Skeletal muscle tissue (tissue), 3 donors: ENCODE measurements at regions not wholly inside any gene's neighbourhood (a gene's known extent, or its start where the extent isn't known, plus 50 kb on each side); places are given as distances from the start of the nearest gene placed in this dataset.
"Not testable (repeated sequence)": the region's sequence is repeated elsewhere in the genome, so short reads cannot be mapped to it uniquely, and the experiment has no call there.

Source experiments
- H3K27ac ChIP-seq: one replicate; pipeline ENCODE4 v1.7.0; 2013; ENCODE audit warnings: mild to moderate bottlenecking, low read depth, low read length, inconsistent platforms
- H3K27me3 ChIP-seq, 3 donors: one replicate each; pipeline ENCODE4 v1.7.0; 2013; ENCODE audit warnings: low read length in 3 of 3; ENCODE audit not compliant: control insufficient read depth in 3 of 3, insufficient read depth in 3 of 3
- H3K36me3 ChIP-seq, 3 donors: one replicate each; pipeline ENCODE4 v1.7.0; 2013; ENCODE audit warnings: low read length in 3 of 3; ENCODE audit not compliant: control insufficient read depth in 3 of 3, insufficient read depth in 3 of 3
- H3K4me1 ChIP-seq, 3 donors: one replicate each; pipeline ENCODE4 v1.7.0; 2013; ENCODE audit warnings: low read length in 3 of 3, mild to moderate bottlenecking in 3 of 3; ENCODE audit not compliant: control insufficient read depth in 3 of 3, insufficient read depth in 3 of 3
- H3K4me3 ChIP-seq, 3 donors: one replicate each; pipeline ENCODE4 v1.7.0; 2013; ENCODE audit warnings: low read length in 3 of 3
- H3K9ac ChIP-seq, 3 donors: one replicate each; pipeline ENCODE4 v1.7.0; 2013; ENCODE audit warnings: low read length in 3 of 3, mild to moderate bottlenecking in 3 of 3, moderate library complexity in 2 of 3, low read depth in 1 of 3
- H3K9me3 ChIP-seq, 3 donors: one replicate each; pipeline ENCODE4 v1.7.0; 2013; ENCODE audit warnings: low read length in 3 of 3; ENCODE audit not compliant: control insufficient read depth in 3 of 3
- donor health status: Osteomylitis.

DNA sequence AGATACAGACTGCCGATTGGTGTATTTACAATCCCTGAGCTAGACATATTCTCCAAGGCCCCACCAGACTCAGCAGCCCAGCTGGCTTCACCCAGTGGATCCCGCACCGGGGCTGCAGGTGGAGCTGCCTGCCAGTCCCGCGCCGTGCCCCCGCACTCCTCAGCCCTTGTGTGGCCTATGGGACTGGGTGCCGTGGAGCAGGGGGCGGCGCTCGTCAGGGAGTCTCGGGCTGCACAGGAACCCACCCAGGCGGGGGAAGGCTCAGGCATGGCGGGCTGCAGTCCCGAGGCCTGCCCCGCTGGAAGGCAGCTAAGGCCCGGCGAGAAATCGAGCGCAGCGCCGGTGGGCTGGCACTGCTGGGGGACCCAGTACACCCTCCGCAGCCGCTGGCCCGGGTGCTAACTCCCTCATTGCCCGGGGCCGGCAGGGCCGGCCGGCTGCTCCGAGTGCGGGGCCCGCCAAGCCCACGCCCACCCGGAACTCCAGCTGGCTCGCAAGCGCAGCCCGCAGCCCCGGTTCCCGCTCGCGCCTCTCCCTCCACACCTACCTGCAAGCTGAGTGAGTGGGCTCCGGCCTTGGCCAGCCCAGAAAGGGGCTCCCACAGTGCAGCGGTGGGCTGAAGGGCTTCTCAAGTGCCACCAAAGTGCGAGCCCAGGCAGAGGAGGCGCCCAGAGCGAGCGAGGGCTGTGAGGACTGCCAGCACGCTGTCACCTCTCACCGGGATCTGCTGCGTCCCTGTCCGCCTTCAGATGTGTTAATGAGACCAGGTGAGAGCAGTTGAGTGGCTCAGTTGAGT lies 137.8 kb upstream of the LCORL start:
- not testable (repeated sequence) for H3K27me3 ChIP-seq, H3K9me3 ChIP-seq, H3K4me3 ChIP-seq, H3K4me1 ChIP-seq, H3K27ac ChIP-seq, H3K36me3 ChIP-seq, H3K9ac ChIP-seq

DNA sequence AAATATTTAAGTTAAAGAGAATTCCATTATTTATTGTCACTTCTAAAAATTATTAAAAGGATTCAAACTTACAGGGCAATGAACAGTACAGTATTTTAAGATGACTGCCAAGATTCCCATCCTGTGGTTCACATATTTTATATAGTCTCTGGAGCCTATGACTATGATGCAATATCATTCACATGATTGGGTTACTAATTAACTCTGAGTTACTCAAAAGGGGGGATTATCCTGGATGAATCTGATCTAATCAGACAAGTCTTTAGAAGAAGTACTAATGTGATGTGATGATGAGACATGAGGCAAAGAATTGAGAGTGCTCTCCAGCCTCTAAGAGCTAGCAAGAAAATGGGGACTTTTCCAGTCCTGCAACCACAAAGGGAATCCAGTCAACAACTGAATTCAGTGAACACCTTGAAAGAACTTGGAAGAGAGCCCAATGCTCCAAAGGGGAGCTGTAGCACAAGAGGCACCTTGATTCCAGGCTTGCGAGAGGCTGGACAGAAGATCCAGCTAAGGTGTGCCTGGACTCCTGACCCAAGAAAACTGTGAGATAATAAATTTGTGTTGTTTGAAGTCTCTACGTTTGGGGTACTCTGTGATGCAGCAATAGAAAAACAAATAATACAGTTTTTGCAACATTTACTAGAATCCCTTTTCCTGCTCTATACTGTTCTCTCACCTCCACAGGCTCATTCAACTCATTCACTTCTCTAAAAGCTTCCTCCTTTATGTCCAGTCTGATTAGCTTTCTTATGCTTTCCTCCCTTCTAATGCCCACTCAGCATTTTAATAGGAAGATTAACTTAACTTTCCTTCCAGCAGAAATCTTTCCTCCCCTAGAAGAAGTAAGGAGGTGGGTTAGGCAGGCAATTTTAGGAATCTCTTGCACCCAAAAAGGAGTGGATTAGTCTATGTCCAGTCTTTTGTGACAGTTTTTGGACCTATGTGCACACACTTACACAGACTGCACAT lies 133.8 kb upstream of the LCORL start:
- Histone ChIP-seq H3K36me3 (no peaks in the 10 kb centered on the region), H3K27ac (no peak overlapping the region), H3K27me3 (no peaks in the 10 kb centered on the region), H3K4me3 (no peak overlapping the region), H3K9ac (no peak overlapping the region), H3K9me3 (no peaks in the 10 kb centered on the region), H3K4me1 (no peaks in the 10 kb centered on the region)

DNA sequence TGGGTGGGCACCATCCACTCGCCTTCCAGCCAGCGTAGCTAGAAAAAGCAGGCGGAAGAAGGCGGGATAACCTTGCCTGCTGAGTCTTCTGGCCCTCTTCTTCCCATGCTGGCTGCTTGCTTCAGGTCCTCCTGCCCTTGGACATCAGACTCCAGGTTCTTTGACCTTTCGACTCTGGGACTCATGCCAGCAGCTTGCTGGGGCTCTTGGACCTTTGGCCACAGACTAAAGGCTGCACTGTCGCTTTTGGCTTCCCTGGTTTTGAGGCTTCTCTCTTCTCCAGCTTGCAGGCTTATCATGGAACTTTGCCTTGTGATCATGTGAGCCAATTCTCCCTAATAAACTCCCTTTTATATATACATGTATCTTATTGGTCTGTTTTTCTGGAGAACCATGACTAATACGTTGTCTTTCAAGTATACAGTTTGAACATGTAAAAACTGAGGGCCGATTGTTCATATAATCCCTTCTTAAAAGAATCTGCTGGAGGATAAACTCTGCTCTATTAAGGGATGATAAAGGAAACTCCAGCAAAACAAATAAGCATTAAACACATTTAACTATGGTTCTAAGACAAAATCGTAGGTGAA lies 116.6 kb upstream of the LCORL start:
- no peaks in the 10 kb centered on the region for H3K36me3 ChIP-seq
- no peak overlapping the region for H3K4me3 ChIP-seq
- no peak overlapping the region for H3K9ac ChIP-seq
- H3K4me1 ChIP-seq: no peaks in the 10 kb centered on the region
- no peaks in the 10 kb centered on the region for H3K9me3 ChIP-seq
- no peak overlapping the region for H3K27ac ChIP-seq
- no peaks in the 10 kb centered on the region for H3K27me3 ChIP-seq

DNA sequence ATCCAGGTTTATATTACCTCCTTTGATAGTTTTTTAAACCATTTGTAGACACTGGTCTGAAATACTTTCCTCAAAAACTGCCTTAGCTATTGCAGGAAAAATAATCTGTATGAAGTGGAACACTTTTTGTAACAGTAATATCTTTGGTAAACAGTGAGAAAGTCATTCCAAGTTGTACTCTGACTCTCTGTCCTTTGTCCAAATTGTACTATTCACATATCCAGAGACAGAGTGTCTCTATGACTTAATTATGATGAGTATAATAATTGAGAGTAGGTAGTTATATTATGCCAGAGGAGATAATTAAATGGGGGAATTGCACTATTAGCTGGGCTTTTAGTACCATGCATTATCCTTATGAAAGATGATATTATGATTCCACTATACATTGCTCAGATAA lies 112.6 kb upstream of the LCORL start:
- Histone ChIP-seq H3K36me3 (no peaks in the 10 kb centered on the region), H3K9ac (no peak overlapping the region), H3K4me1 (no peaks in the 10 kb centered on the region), H3K27ac (no peak overlapping the region), H3K27me3 (no peaks in the 10 kb centered on the region), H3K9me3 (no peaks in the 10 kb centered on the region), H3K4me3 (no peak overlapping the region)

DNA sequence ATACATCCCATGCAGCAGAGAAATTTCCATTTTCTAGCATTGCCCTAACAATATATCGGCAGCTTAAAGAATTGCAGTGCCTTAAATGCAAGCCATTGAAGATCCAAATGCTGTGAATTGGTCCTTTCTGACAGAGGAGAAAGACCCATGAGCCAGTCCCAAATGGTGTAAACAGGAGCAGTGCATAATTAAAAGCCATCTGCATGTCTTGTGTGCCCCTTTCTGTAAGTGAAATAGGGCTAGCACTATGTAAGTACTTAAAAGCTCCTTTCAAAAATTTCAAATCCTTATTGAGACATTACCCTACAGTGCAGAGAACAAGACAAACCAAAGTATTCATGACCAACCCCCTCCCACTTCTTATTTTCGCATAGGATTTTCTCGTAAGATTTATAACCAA lies 108.7 kb upstream of the LCORL start:
- Histone ChIP-seq H3K4me1 (no peaks in the 10 kb centered on the region), H3K9me3 (no peaks in the 10 kb centered on the region), H3K4me3 (no peak overlapping the region), H3K36me3 (no peaks in the 10 kb centered on the region), H3K27ac (no peak overlapping the region), H3K9ac (no peak overlapping the region), H3K27me3 (peaks cover 0 to 3% (median 0%) of the 10 kb centered on the region in 3 donors)

DNA sequence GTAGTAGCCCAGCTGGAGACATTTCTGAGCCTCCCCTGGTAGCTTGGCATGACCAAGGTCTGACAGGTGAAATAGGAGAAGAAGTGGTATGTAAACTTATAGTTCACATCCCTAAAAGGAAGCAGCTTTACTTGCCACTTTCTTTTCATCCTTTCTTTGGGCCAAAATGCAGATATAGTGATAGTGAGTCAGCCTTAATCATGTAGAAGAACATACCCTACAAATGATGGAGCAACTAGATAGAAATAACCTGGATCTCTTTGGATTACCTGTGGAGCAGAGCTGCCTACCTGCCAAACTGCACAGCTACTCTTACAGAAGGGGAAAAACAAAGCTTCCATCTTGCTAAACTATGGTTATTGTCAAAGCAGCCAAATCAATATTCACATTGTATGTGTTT lies 106.7 kb upstream of the LCORL start:
- H3K4me3 ChIP-seq: no peak overlapping the region

DNA sequence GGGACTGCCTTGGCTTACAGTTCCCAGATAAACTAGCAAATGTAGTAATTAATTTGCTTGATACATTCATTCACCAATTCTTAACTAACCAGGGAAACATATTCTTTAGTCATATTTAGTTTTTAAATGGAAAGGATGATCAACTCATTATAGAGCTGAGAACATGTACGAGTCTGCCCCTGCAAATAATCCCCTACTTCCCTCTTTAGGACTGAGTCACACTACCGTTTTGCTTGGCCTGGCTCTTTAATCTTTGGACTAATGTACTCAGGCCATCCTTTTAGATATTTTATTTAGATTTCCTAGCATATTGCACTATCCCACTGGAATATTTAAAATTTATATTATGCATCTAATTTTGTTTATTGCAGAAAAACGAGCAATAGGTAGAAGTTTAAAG lies 105.5 kb upstream of the LCORL start:
- Histone ChIP-seq H3K36me3 (no peaks in the 10 kb centered on the region), H3K4me3 (no peak overlapping the region), H3K9me3 (no peaks in the 10 kb centered on the region), H3K9ac (no peak overlapping the region), H3K27me3 (peaks cover 0 to 3% (median 0%) of the 10 kb centered on the region in 3 donors), H3K27ac (no peak overlapping the region), H3K4me1 (no peaks in the 10 kb centered on the region)

More for the DNA sequence above, 106.7 kb upstream of the LCORL start:
- Histone ChIP-seq H3K27ac (no peak overlapping the region), H3K9ac (no peak overlapping the region), H3K9me3 (no peaks in the 10 kb centered on the region), H3K27me3 (peaks cover 0 to 3% (median 0%) of the 10 kb centered on the region in 3 donors), H3K4me1 (no peaks in the 10 kb centered on the region), H3K36me3 (no peaks in the 10 kb centered on the region)

DNA sequence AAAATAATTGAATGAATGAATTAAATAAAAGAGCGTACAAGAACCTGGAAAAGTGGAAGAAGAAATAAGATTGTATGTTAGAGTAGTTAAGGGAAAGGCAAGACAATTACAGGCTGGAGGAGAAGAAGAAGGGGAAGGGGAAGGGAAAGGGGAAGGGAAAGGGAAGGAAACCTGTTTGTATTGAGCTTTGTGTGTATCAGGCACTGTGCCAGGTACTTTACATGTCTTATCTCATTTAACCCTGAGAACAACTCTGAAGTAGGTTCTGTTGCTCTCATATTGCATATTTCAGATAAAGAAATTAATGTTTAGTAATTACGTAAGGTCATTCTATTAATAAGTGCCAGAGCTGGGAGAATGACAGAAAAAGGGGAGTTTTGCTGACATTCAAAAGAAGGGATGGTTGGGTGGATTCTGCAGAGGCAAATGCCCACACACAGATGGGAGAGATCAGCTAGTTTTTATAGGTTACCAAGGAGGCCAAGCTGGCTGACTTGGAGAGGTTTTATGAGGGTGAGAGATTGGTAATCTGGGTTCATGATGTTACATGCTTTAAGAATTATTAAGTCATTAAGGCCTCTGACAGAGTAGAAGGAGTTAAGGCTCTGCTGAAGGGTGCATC lies 92.3 kb upstream of the LCORL start:
- H3K27me3 ChIP-seq: peaks cover 0 to 15% (median 5%) of the 10 kb centered on the region in 3 donors
- H3K27ac ChIP-seq: no peak overlapping the region
- H3K36me3 ChIP-seq: no peaks in the 10 kb centered on the region
- no peaks in the 10 kb centered on the region for H3K9me3 ChIP-seq
- H3K4me1 ChIP-seq: no peaks in the 10 kb centered on the region
- H3K9ac ChIP-seq: no peak overlapping the region
- no peak overlapping the region for H3K4me3 ChIP-seq

DNA sequence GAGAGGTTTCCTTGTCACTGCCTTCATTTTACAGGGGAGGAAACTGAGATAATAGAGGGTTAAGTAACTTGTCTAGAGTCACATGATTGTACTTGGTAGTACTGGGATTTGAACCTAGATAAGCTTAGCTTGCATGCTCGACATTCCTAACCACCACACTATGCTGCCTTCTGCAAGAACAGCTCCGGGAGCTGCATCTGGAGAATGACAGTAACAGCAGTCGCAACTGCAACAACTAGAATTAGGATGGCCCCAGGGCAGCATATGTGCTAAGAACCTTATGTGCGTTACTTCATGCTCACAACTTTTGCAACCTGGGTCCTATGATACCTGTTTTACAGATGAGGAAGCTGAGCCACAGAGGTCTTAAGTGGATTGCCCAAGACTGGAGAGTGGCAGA lies 89.5 kb upstream of the LCORL start:
- peaks cover 0 to 15% (median 5%) of the 10 kb centered on the region in 3 donors for H3K27me3 ChIP-seq
- H3K9me3 ChIP-seq: no peaks in the 10 kb centered on the region
- H3K27ac ChIP-seq: no peak overlapping the region
- H3K9ac ChIP-seq: no peak overlapping the region
- no peaks in the 10 kb centered on the region for H3K36me3 ChIP-seq
- no peaks in the 10 kb centered on the region for H3K4me1 ChIP-seq
- H3K4me3 ChIP-seq: no peak overlapping the region
